ENCODE measurements at regions not wholly inside any gene's neighbourhood (a gene's known extent, or its start where the extent isn't known, plus 50 kb on each side); places are given as distances from the start of the nearest gene placed in this dataset.

- TF ChIP-seq CTCF (IDR thresholded peaks at IDR 0.05) (no peak), POLR2A (IDR thresholded peaks at IDR 0.05) (no peak)
- Histone ChIP-seq H3K36me3 (replicated peaks in 1 of 2) (no peaks in the 10 kb centered on the region), H3K4me3 (no peak overlapping the region), H3K4me1 (replicated peaks in 1 of 2) (no peaks in the 10 kb centered on the region), H3K9me3 (replicated peaks in 1 of 3) (no peaks in the 10 kb centered on the region), H3K27me3 (no peaks in the 10 kb centered on the region), H3K27ac (no peak overlapping the region)
- intact Hi-C loops (cut with DNase I): no loop called here
- no peak for DNase-seq
Observed at GRCh38 chr7:91668217-91668616, 212.3 kb downstream of the MTERF1 start.

- Histone ChIP-seq H3K4me1 (replicated peaks in 1 of 2) (no peaks in the 10 kb centered on the region), H3K4me3 (no peak overlapping the region), H3K36me3 (replicated peaks in 1 of 2) (no peaks in the 10 kb centered on the region), H3K27me3 (no peaks in the 10 kb centered on the region), H3K9me3 (replicated peaks in 1 of 3) (no peaks in the 10 kb centered on the region), H3K27ac (no peak overlapping the region)
- 85 to 99% (median 92%) methylated on average over 3 of the region's 3 CpGs for WGBS, 4 donors
- intact Hi-C loops (cut with DNase I): no loop called here
- TF ChIP-seq CTCF (IDR thresholded peaks at IDR 0.05): no peak
- no peak for TF ChIP-seq POLR2A (IDR thresholded peaks at IDR 0.05)
- DNase-seq: no peak
Observed at GRCh38 chr7:91671245-91671644, 209.3 kb downstream of the MTERF1 start.

GRCh38 chr7:91674470-91674869, 206.0 kb downstream of the MTERF1 start:
- TF ChIP-seq CTCF (IDR thresholded peaks at IDR 0.05): no peak
- no peak for TF ChIP-seq POLR2A (IDR thresholded peaks at IDR 0.05)
- intact Hi-C loops (cut with DNase I): no loop called here
- Histone ChIP-seq H3K4me3 (no peak overlapping the region), H3K36me3 (replicated peaks in 1 of 2) (no peaks in the 10 kb centered on the region), H3K27me3 (no peaks in the 10 kb centered on the region), H3K27ac (no peak overlapping the region), H3K9me3 (replicated peaks in 1 of 3) (no peaks in the 10 kb centered on the region), H3K4me1 (replicated peaks in 1 of 2) (no peaks in the 10 kb centered on the region)
- no peak for DNase-seq
- 58 to 75% (median 65%) methylated on average over 4 of the region's 4 CpGs for WGBS, 4 donors

- no peaks in the 10 kb centered on the region for H3K36me3 ChIP-seq (replicated peaks in 1 of 2)
- DNase-seq: no peak
- TF ChIP-seq POLR2A (IDR thresholded peaks at IDR 0.05): no peak
- no peak for TF ChIP-seq CTCF (IDR thresholded peaks at IDR 0.05)
- no peak overlapping the region for H3K27ac ChIP-seq
- 92 to 95% (median 94%) methylated on average over 3 of the region's 3 CpGs for WGBS, 4 donors
- H3K4me3 ChIP-seq: no peak overlapping the region
- H3K27me3 ChIP-seq: no peaks in the 10 kb centered on the region
- H3K9me3 ChIP-seq (replicated peaks in 1 of 3): peaks cover 0 to 9% (median 0%) of the 10 kb centered on the region in 3 donors
- H3K4me1 ChIP-seq (replicated peaks in 1 of 2): no peaks in the 10 kb centered on the region
- intact Hi-C loops (cut with DNase I): no loop called here
Observed at GRCh38 chr7:91681718-91682117, 198.8 kb downstream of the MTERF1 start.

All from adrenal gland (tissue), 9 donors.